Tibial artery (tissue), 4 donors: ENCODE measurements at regions not wholly inside any gene's neighbourhood (a gene's known extent, or its start where the extent isn't known, plus 50 kb on each side); places are given as distances from the start of the nearest gene placed in this dataset.

ENCODE experiments used
- DNase-seq, 2 donors: peaks; one replicate each; pipeline ENCODE4 v3.0.0-alpha.2; 2019
- H3K27ac ChIP-seq, 2 donors: fragments of 200-600 bp; sonication (generic) in 1 of 2; 1 replicate in 1 of 2; 2 replicates in 1 of 2; pipeline ENCODE4 v1.5.1; 2018 to 2019; ENCODE audit warnings: mild to moderate bottlenecking in 1 of 2
- H3K27me3 ChIP-seq, 2 donors: fragments of 200-600 bp; sonication (generic) in 1 of 2; one replicate each; pipeline versions ENCODE4 v1.5.1 to v1.6.0; 2016 to 2019
- H3K36me3 ChIP-seq, 3 donors: fragments of 200-600 bp; sonication (generic) in 2 of 3; one replicate each; pipeline ENCODE4 v1.5.1; 2016 to 2019; ENCODE audit warnings: mild to moderate bottlenecking in 2 of 3
- H3K4me1 ChIP-seq, 4 donors: fragments of 200-600 bp; sonication (generic) in 2 of 4; 1 replicate in 3 of 4; 2 replicates in 1 of 4; pipeline ENCODE4 v1.5.1; 2016 to 2019
- H3K4me3 ChIP-seq, 2 donors: fragments of 200-600 bp; sonication (generic) in 1 of 2; 1 replicate in 1 of 2; 2 replicates in 1 of 2; pipeline ENCODE4 v1.5.1; 2018 to 2019; ENCODE audit warnings: mild to moderate bottlenecking in 2 of 2
- H3K9me3 ChIP-seq, 3 donors: fragments of 200-600 bp; sonication (generic) in 1 of 3; one replicate each; pipeline ENCODE4 v1.5.1; 2016 to 2019
- intact Hi-C: fragments of 100-400 bp; cut with DNase I; formaldehyde crosslinking; loops from one replicate; pipeline ENCODE4 v1.15.0; 2023; ENCODE audit warnings: low total_unique reads
- TF ChIP-seq, protein P1 (sequence below), 2 experiments: fragments of 200-600 bp in 1 of 2; fragments of 450-650 bp in 1 of 2; IDR thresholded peaks; one replicate each; pipeline ENCODE4 v1.5.1; 2017 to 2019; ENCODE audit warnings: antibody characterized with exemption in 2 of 2, mild to moderate bottlenecking in 1 of 2, moderate library complexity in 1 of 2

DNA sequence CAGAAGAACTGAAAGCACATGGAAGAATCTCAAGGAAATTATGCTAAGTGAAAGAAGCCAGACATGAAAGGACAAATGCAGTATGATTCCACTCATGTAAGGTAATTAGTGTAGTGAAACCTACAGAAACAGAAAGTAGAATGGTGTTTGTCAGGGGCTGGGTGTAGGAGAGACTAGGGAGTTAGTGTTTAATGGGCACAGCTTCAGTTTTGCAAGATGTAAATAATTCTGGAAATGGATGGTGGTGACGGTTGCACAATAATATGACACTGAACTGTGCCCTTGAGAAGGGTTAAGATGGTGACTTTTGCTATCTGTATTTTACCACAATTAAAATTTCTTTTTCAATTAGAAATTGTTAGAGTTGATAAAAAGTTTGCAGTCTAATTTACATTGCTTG, 157.3 kb upstream of the ADCY1 start:
- Histone ChIP-seq H3K9me3 (no peaks in the 10 kb centered on the region), H3K27ac (no peak overlapping the region), H3K27me3 (peaks cover 0 to 4% of the 10 kb centered on the region in 2 donors), H3K4me1 (no peaks in the 10 kb centered on the region), H3K4me3 (no peak overlapping the region), H3K36me3 (no peaks in the 10 kb centered on the region)
- intact Hi-C loops: no loop called here
- no peak for DNase-seq
- TF ChIP-seq, protein P1, sequence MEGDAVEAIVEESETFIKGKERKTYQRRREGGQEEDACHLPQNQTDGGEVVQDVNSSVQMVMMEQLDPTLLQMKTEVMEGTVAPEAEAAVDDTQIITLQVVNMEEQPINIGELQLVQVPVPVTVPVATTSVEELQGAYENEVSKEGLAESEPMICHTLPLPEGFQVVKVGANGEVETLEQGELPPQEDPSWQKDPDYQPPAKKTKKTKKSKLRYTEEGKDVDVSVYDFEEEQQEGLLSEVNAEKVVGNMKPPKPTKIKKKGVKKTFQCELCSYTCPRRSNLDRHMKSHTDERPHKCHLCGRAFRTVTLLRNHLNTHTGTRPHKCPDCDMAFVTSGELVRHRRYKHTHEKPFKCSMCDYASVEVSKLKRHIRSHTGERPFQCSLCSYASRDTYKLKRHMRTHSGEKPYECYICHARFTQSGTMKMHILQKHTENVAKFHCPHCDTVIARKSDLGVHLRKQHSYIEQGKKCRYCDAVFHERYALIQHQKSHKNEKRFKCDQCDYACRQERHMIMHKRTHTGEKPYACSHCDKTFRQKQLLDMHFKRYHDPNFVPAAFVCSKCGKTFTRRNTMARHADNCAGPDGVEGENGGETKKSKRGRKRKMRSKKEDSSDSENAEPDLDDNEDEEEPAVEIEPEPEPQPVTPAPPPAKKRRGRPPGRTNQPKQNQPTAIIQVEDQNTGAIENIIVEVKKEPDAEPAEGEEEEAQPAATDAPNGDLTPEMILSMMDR (IDR thresholded peaks at IDR 0.05): no peak

DNA sequence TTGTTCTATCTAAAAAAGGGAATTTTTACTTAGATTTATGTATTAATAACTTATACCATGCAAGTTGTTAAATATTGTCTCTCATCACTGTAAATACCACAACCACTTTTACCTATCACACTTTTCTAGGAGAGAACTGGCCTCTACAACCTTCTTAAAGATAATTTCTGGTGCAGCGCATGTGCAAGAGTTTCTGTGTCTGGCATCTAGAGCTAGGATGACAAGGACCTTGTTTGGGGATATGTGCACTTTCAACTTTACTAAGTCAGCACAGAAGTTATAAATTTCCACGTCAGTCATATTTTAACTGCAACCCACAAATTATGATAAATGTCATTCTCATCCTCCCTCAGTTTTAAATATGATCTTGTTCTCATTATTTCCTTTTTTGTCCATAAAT, 156.9 kb upstream of the ADCY1 start:
- intact Hi-C loops: no loop called here
- H3K4me3 ChIP-seq: no peak overlapping the region
- H3K4me1 ChIP-seq: no peaks in the 10 kb centered on the region
- TF ChIP-seq, protein P1 (IDR thresholded peaks at IDR 0.05): no peak
- H3K36me3 ChIP-seq: no peaks in the 10 kb centered on the region
- peaks cover 0 to 4% of the 10 kb centered on the region in 2 donors for H3K27me3 ChIP-seq
- DNase-seq: no peak
- no peak overlapping the region for H3K27ac ChIP-seq
- H3K9me3 ChIP-seq: no peaks in the 10 kb centered on the region

DNA sequence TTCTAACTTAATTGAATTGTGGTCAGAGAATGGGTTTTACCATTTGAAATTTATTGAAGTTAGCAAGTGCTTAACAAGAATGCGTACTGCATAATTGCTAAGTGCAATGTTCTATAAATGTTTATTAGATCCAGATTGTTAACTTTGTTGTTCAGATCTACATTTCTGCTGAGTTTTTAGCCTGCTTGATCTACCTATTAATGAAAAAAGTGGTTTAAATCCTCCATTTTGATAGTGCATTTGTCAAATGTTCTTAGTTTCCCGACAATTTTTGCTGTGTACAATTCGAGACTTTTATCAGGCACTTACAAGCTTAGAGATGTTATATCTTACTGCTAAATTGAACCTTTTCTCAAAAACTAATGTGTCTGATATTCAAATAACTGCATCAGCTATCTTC, 156.4 kb upstream of the ADCY1 start:
- Histone ChIP-seq H3K36me3 (no peaks in the 10 kb centered on the region), H3K27ac (no peak overlapping the region), H3K4me1 (no peaks in the 10 kb centered on the region), H3K9me3 (no peaks in the 10 kb centered on the region), H3K27me3 (peaks cover 0 to 4% of the 10 kb centered on the region in 2 donors), H3K4me3 (no peak overlapping the region)
- TF ChIP-seq, protein P1 (IDR thresholded peaks at IDR 0.05): no peak
- intact Hi-C loops: no loop called here
- DNase-seq: no peak

DNA sequence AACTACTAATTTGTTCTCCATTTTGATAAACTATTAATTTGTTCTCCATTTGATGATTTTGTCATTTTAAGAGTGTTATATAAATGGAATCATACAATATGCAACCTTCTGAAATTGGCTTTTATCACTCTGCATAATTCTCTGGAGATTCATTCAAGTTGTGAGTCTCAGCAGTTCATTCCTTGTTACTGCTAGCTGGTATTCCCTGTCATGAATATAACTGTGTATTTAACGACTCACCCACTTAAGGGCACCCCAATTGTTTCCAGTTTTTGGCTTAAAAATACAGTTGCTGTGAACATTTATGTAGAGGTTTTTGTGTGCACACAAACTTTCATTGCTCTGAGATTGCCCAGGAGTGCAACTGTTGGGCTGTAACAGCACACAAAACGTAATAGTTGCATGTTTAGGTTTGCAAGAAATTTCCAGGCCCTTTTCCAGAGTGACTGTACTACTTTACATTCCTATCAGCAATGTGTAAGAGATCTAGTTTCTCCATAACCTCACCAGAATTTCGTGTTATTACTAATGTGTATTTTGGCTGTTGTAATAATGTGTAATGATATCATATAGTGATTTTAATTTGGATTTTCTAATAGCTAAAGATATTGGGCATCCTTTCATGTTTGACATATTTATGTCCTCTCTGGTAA, 153.2 kb upstream of the ADCY1 start:
- Histone ChIP-seq H3K27ac (no peak overlapping the region), H3K27me3 (no peaks in the 10 kb centered on the region), H3K4me1 (no peaks in the 10 kb centered on the region), H3K4me3 (no peak overlapping the region), H3K36me3 (no peaks in the 10 kb centered on the region), H3K9me3 (no peaks in the 10 kb centered on the region)
- TF ChIP-seq, protein P1 (IDR thresholded peaks at IDR 0.05): no peak
- intact Hi-C loops: no loop called here
- no peak for DNase-seq

DNA sequence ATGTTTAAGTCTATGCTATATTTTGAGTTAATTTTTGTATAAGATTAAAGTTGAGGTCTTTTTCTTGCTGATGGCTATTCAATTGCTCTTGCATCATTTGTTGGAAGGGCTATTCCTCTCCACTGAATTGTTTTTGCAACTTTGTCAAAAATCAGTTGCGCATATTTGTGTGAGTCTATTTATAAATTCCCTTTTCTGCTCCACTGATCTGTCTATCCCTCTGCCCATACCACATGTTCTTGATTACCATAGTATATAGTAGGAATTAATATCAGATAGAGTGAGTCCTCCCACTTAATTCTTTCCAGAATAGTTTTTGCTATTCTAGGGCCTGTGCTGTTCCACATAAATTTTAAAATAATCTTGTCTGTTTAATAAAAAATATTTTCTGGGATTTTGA, 152.4 kb upstream of the ADCY1 start:
- TF ChIP-seq, protein P1 (IDR thresholded peaks at IDR 0.05): no peak
- H3K27ac ChIP-seq: no peak overlapping the region

DNA sequence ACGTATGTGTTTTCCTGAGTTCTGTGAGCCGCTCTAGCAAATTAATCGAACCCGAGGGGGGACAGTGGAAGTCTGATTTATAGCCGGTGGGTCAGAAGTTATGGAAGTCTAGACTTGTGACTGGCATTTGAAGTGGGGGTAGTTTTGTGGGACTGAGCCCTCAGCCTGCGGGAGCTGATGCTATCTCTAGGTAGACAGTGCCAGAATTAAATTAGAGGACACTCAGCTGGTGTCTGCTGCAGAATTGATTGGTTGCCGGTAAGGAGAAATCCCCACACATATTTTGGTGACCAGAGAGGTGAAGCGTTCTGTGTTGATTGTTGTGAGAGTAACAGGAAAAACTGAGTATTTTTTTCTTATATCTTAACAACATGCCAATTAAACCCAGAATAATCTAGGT, 143.8 kb upstream of the ADCY1 start:
- Histone ChIP-seq H3K4me3 (no peak overlapping the region), H3K27me3 (peaks cover 0 to 7% of the 10 kb centered on the region in 2 donors), H3K9me3 (no peaks in the 10 kb centered on the region), H3K27ac (no peak overlapping the region), H3K36me3 (no peaks in the 10 kb centered on the region), H3K4me1 (no peaks in the 10 kb centered on the region)
- TF ChIP-seq, protein P1 (IDR thresholded peaks at IDR 0.05): no peak
- DNase-seq: no peak
- intact Hi-C loops: no loop called here

More for the DNA sequence above, 152.4 kb upstream of the ADCY1 start:
- Histone ChIP-seq H3K36me3 (no peaks in the 10 kb centered on the region), H3K27me3 (no peaks in the 10 kb centered on the region), H3K9me3 (no peaks in the 10 kb centered on the region), H3K4me1 (no peaks in the 10 kb centered on the region), H3K4me3 (no peak overlapping the region)
- no peak for DNase-seq
- intact Hi-C loops: no loop called here
